Femur (tissue), 1 donor: ENCODE measurements at regions not wholly inside any gene's neighbourhood (a gene's known extent, or its start where the extent isn't known, plus 50 kb on each side); places are given as distances from the start of the nearest gene placed in this dataset.
"Not testable (repeated sequence)": the region's sequence is repeated elsewhere in the genome, so short reads cannot be mapped to it uniquely, and the experiment has no call there.

Experiments
- DNase-seq: peaks from one replicate; pipeline ENCODE4 v3.0.0-alpha.2; 2017

- DNase-seq = no peak
These were observed 696.7 kb upstream of the TBX3 start for GRCh38 chr12:115380546-115381120.

GRCh38 chr12:115378291-115378690 is 694.3 kb upstream of the TBX3 start:
- no peak for DNase-seq

- DNase-seq = no peak
These were observed 693.8 kb upstream of the TBX3 start for GRCh38 chr12:115377779-115378178.

DNA sequence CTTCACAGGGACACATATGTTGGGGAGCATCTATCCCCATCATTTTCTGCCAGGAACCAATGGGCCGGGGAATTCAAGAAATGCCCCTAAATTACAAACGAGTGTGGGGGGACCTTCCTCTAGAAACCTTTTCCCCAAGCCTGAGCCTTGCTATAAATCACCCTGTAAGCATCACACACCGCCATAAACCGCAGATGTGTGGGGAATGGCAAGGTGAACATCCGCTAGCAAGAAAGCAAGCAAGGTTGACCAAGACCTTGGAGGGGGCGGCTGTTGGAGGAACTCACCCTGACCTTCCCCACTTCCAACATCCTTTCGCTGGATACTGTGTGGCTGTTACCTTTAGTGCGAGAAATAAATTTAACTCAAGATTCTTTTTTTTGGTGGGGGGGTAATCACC is 693.3 kb upstream of the TBX3 start:
- no peak for DNase-seq

DNA sequence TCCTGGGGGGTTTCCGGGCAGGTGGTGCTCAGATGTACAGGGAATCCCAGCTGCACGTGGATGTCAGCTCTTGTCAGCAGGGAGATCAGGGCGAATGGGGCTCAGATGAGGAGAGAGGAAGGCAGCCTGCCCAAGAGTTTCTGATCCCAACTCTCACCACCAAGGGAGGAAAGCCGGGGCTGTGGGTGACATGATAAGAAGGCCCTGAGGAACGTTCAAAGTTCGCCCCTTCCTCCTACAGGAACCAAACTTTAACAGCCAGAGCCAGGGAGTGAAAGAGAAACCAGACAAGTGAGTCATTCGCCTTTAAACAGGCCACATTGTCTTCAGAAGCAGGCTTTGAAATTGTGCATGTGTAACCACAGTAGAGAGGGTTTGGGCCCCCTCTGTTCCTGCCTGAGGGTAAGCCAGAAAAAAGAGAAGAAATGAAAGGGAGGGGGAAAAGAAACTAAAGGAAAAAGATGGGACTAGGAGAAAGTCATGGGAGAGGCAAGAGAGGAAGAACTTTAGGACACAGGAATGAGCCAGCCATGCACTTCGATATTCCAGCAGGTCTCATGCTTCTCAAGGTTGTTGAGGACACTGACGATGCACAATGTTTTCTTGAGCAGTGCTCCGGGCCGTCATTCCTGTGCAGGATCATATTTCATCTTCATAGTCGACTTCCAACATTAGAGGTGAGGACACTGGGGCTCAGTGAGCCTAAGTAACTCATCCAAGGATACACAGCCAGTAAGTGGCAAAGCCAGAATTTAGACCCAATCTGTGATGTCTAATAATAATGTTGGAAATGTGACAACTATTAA is 691.4 kb upstream of the TBX3 start:
- DNase-seq = no peak

DNA sequence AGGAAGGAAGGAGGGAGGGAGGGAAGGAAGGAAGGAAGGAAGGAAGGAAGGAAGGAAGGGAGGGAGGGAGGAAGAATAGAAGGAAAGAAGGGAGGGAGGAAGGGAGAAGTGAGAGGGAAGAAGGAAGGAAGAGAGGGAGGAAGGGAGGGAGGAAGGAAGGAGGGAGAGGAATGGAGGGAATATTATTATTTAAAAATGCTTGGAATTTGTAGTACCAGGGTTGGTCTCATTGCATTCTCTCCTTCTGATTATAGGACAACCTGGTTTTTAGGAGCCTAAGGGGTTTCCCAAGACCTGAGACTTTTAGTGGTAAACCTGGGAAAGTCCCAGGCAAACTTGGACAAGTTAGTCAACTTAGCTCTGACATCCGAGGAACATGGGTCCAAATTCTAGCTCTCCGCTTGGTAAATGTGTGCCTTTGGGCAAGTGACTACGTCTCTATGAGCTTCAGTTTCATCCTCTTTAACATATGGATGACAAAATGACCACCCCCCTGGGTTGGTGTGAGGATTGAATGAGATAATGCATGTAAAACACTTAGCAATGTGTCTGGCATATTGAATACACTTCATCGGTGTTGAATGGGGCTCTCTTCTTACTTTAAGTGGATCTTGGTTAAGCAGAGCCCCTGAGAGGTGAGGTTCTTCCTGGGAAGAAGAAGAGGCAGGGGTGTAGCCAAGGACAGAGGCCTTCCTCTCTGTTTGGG is 690.7 kb upstream of the TBX3 start:
- no peak for DNase-seq

DNA sequence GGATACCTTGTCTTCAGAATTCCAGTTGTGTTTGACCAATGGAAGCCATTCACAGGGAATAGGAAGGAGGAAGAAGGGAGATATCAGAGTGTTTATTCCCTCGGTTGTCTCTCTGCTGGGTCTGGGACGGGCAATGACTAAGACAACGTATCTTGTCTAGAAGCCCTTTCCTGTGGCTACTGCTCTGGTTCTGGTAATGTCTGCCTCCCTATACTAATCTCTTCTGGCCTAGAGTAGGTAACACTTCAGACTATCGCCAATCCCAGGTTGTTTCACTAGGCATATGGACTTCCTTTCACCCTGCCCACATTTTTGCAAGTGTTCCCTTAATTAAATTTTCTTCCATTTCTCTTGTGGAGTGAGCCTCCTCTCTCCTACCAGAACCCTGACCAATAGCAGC is 687.7 kb upstream of the TBX3 start:
- no peak for DNase-seq

- DNase-seq = no peak
These were observed 686.7 kb upstream of the TBX3 start for GRCh38 chr12:115370650-115371049.

GRCh38 chr12:115370207-115370606 is 686.2 kb upstream of the TBX3 start:
- DNase-seq = no peak

GRCh38 chr12:115366277-115366676 is 682.3 kb upstream of the TBX3 start:
- not testable (repeated sequence) for DNase-seq

- DNase-seq = not testable (repeated sequence)
These were observed 681.8 kb upstream of the TBX3 start for GRCh38 chr12:115365765-115366164.

DNA sequence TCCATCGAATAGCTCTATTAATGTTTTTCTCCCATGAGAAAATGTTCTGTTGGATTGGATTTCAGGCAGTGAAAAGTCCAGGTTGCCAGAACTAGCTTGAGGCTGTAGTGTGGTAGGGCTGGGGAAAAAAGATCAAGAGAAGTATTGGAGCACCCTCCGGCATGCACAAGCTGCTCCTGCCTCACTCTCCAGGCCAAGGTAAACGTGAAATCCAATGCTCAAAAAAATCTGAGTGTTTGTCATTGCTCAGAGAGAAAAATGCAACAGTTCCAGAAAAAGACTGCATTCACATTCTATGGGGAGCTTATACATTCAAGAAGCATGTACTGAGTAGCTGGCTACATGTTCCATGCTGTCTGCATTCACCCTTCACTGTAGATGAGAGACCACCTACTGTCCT is 680.9 kb upstream of the TBX3 start:
- DNase-seq = peak; percentile 24

DNA sequence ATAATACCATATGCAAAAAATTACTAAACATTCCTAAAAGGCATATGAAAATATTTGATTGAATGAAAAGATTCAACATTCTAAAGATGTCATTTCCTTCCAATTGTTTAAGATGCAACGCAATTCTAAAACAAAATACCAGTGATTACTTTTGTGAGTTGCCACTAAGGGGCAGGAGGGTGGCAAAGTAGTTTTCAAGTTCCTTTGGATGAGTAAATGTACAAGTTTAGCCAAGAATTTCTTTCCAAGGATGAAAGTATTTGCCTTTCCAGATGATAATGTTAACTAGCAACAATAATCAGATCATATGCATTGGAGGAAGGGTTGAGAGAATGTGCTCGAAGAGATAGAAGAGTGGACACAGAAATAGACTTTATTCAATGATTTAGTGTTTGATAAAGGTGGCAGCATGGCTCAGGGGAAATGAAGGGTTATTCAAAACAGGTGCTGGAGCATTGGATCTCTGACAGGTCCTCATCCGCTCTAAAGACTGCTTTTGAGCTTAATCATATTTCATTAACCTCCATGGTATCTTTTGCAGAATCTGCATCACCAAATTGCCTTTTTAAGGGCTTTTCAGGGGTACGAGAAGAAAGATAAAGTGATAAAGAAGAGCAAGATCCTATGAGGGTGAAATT is 678.5 kb upstream of the TBX3 start:
- DNase-seq = no peak

- DNase-seq = no peak
These were observed 673.7 kb upstream of the TBX3 start for GRCh38 chr12:115357681-115358080.

GRCh38 chr12:115355301-115355700 is 671.3 kb upstream of the TBX3 start:
- DNase-seq = no peak

DNA sequence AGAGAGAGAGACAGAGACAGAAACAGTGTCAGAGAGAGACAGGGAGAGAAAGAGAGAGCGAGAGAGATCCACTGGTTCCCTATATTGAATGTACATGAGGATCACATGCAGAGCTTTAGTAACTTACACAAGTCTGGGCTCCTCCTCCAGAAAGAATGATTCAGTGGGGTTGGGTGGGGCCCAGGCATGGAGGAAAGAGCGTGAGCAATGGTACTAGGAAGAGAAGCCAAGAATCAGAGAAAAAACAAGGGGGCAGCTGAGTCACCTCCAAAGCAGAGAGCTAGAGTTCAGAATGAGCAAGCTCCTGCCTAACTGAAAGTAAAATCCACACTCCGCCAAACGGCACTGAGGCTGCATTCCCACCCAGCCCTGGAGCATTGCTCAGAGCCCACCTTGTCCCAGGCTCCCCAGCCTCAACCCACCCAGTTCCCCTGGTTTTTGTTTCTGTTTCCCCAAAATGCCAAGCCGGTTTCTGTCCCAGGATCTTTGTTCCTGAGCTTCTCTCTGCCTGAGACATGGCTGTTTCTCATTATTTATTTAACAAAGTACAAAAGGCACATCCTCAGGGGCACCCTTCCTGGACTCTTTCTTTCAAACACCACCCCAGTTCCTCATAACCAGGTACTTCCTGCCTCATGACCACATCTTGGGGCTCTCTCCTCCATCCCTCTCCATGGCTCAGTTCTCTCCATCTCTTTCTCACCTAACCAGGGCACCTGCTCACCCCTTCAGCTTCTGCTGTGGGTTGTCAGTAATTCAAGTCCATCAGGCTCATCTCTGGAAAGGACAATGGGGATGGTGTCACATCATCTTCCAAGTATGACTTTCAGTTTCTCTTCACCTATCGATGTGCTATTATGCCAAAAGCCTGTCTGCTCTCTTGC is 670.3 kb upstream of the TBX3 start:
- peak; percentile 60 for DNase-seq

DNA sequence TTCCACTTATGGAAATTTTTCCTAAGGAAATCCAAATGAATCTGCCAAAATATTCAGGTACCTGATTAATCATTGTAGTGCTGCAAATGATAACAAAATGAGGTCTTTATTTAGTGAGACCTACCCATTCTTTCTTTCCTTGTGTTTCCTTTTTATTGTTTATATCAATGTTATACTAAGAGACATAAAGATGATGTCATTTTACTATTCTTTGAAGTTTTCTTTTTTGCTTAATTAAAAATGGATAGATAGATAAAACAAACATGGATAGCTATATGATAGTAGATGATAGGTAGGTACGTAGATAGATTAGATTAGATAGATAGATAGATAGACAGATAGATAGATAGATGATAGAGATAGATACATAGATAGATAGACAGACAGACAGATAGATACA is 669.5 kb upstream of the TBX3 start:
- no peak for DNase-seq

- DNase-seq = no peak
These were observed 667.6 kb upstream of the TBX3 start for GRCh38 chr12:115351514-115352077.

DNA sequence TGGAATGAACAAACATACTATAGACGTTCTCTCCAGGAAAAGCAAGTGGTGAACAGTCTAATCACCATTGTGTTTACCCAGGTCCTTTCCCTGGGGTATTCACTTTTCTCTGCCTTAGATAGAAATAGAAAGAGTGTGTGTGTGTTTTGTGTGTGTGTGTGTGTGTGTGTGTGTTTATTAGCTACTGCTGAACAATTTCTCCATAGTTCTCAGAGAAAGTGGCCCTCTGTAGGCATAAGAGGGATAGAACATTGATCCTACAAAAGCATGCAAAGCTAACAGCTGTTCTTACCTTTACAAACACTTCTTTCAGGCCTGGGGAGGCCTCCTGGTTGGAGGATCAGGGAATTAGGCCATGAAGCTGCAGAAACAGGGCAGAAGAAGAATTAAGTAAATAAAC is 665.7 kb upstream of the TBX3 start:
- DNase-seq = no peak

GRCh38 chr12:115348301-115348700 is 664.3 kb upstream of the TBX3 start:
- no peak for DNase-seq

DNA sequence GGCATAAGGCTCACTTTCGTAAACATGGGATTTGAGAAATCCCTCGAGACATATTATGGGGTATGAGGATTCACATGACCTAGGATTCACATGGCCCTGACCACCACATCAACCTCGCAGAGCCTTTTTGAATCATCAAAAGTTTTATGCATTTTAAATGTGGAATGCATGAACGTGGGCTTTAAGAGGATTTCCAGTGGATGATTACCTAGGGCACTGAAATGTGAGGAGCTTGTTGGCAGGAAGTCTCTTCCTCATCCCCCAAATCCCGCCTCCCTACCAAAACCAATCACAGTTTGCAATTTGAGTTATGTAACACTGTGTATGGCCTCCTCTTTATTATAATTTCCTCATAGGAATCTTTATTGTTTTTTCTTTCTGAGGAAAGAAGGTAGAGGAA is 659.6 kb upstream of the TBX3 start:
- DNase-seq = no peak

- no peak for DNase-seq
These were observed 659.0 kb upstream of the TBX3 start for GRCh38 chr12:115343008-115343407.
